ENCODE measurements at regions not wholly inside any gene's neighbourhood (a gene's known extent, or its start where the extent isn't known, plus 50 kb on each side); places are given as distances from the start of the nearest gene placed in this dataset.

GRCh38 chr20:6492271-6493055 is 275.0 kb upstream of the BMP2 start:
- Mint-ChIP-seq H3K4me1 (ENCODE audit: low read depth, unreplicated experiment) (peaks cover 2% of the 10 kb centered on the region), H3K9me3 (ENCODE audit: unreplicated experiment) (peaks cover under 1% of the 10 kb centered on the region), H3K4me3 (ENCODE audit: unreplicated experiment) (no peak overlapping the region), H3K27me3 (ENCODE audit: unreplicated experiment) (no peaks in the 10 kb centered on the region), H3K27ac (ENCODE audit: unreplicated experiment) (no peak overlapping the region), H3K36me3 (ENCODE audit: unreplicated experiment) (no peaks in the 10 kb centered on the region)
- TF ChIP-seq, protein P1, sequence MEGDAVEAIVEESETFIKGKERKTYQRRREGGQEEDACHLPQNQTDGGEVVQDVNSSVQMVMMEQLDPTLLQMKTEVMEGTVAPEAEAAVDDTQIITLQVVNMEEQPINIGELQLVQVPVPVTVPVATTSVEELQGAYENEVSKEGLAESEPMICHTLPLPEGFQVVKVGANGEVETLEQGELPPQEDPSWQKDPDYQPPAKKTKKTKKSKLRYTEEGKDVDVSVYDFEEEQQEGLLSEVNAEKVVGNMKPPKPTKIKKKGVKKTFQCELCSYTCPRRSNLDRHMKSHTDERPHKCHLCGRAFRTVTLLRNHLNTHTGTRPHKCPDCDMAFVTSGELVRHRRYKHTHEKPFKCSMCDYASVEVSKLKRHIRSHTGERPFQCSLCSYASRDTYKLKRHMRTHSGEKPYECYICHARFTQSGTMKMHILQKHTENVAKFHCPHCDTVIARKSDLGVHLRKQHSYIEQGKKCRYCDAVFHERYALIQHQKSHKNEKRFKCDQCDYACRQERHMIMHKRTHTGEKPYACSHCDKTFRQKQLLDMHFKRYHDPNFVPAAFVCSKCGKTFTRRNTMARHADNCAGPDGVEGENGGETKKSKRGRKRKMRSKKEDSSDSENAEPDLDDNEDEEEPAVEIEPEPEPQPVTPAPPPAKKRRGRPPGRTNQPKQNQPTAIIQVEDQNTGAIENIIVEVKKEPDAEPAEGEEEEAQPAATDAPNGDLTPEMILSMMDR (IDR thresholded peaks at IDR 0.05; ENCODE audit: partially characterized antibody, unreplicated experiment) = no peak
- no peak for DNase-seq

DNA sequence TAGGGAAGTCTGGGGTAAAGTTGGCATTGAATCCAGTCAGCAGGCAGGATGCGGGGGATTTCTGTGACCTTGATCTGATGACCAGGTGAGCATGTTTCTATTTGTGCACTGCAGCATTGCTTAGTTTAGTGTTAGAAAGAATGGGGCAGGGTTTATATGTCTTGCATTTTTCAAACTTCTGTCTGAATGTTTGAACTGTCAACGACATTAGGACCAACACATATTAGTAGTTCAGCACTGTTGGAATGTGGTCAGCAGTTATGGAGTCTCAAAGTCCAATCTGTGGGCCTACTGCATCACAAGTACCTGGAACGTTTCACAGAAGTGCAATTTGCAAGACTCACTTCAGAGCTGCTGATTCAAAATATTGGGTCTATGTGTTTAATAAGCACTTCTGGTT is 276.6 kb upstream of the BMP2 start:
- no peak overlapping the region for H3K27ac Mint-ChIP-seq (ENCODE audit: unreplicated experiment)
- H3K36me3 Mint-ChIP-seq (ENCODE audit: unreplicated experiment) = no peaks in the 10 kb centered on the region
- H3K27me3 Mint-ChIP-seq (ENCODE audit: unreplicated experiment) = no peaks in the 10 kb centered on the region
- no peak overlapping the region for H3K4me3 Mint-ChIP-seq (ENCODE audit: unreplicated experiment)
- TF ChIP-seq, protein P1 (IDR thresholded peaks at IDR 0.05; ENCODE audit: partially characterized antibody, unreplicated experiment) = no peak
- no peak for DNase-seq
- H3K9me3 Mint-ChIP-seq (ENCODE audit: unreplicated experiment) = peaks cover 1% of the 10 kb centered on the region
- peaks cover 2% of the 10 kb centered on the region for H3K4me1 Mint-ChIP-seq (ENCODE audit: low read depth, unreplicated experiment)

GRCh38 chr20:6489361-6490171 is 277.9 kb upstream of the BMP2 start:
- no peak for DNase-seq
- Mint-ChIP-seq H3K27ac (ENCODE audit: unreplicated experiment) (no peak overlapping the region), H3K4me1 (ENCODE audit: low read depth, unreplicated experiment) (peaks cover 2% of the 10 kb centered on the region), H3K4me3 (ENCODE audit: unreplicated experiment) (no peak overlapping the region), H3K27me3 (ENCODE audit: unreplicated experiment) (no peaks in the 10 kb centered on the region), H3K36me3 (ENCODE audit: unreplicated experiment) (no peaks in the 10 kb centered on the region), H3K9me3 (ENCODE audit: unreplicated experiment) (peaks cover 1% of the 10 kb centered on the region)
- TF ChIP-seq, protein P1 (IDR thresholded peaks at IDR 0.05; ENCODE audit: partially characterized antibody, unreplicated experiment) = no peak

GRCh38 chr20:6485351-6485750 is 282.1 kb upstream of the BMP2 start:
- Mint-ChIP-seq H3K27me3 (ENCODE audit: unreplicated experiment) (no peaks in the 10 kb centered on the region), H3K36me3 (ENCODE audit: unreplicated experiment) (no peaks in the 10 kb centered on the region), H3K27ac (ENCODE audit: unreplicated experiment) (no peak overlapping the region), H3K4me3 (ENCODE audit: unreplicated experiment) (no peak overlapping the region), H3K9me3 (ENCODE audit: unreplicated experiment) (peaks cover 1% of the 10 kb centered on the region), H3K4me1 (ENCODE audit: low read depth, unreplicated experiment) (no peaks in the 10 kb centered on the region)
- DNase-seq = no peak
- TF ChIP-seq, protein P1 (IDR thresholded peaks at IDR 0.05; ENCODE audit: partially characterized antibody, unreplicated experiment) = no peak

GRCh38 chr20:6483727-6484126 is 283.8 kb upstream of the BMP2 start:
- TF ChIP-seq, protein P1 (IDR thresholded peaks at IDR 0.05; ENCODE audit: partially characterized antibody, unreplicated experiment) = no peak
- no peak overlapping the region for H3K4me3 Mint-ChIP-seq (ENCODE audit: unreplicated experiment)
- H3K27me3 Mint-ChIP-seq (ENCODE audit: unreplicated experiment) = no peaks in the 10 kb centered on the region
- no peak for DNase-seq
- no peaks in the 10 kb centered on the region for H3K36me3 Mint-ChIP-seq (ENCODE audit: unreplicated experiment)
- peaks cover 1% of the 10 kb centered on the region for H3K9me3 Mint-ChIP-seq (ENCODE audit: unreplicated experiment)
- no peak overlapping the region for H3K27ac Mint-ChIP-seq (ENCODE audit: unreplicated experiment)
- no peaks in the 10 kb centered on the region for H3K4me1 Mint-ChIP-seq (ENCODE audit: low read depth, unreplicated experiment)

All from glutamatergic neuron (in vitro differentiated cells).